IPS-20b (cell line): ENCODE measurements at regions not wholly inside any gene's neighbourhood (a gene's known extent, or its start where the extent isn't known, plus 50 kb on each side); places are given as distances from the start of the nearest gene placed in this dataset.

ENCODE experiments used
- H3K27ac ChIP-seq: one replicate; pipeline ENCODE4 v1.5.1; 2013; ENCODE audit warnings: low read length
- H3K27me3 ChIP-seq: 2 replicates; pipeline ENCODE4 v1.6.1; 2013; ENCODE audit warnings: mild to moderate bottlenecking, low read length, inconsistent platforms; ENCODE audit not compliant: insufficient read depth
- H3K36me3 ChIP-seq: 2 replicates; pipeline ENCODE4 v1.6.1; 2013; ENCODE audit warnings: low read depth, mild to moderate bottlenecking, inconsistent platforms, low read length, moderate library complexity; ENCODE audit not compliant: insufficient read depth
- H3K4me1 ChIP-seq: 2 replicates; pipeline ENCODE4 v1.6.1; 2013; ENCODE audit warnings: mild to moderate bottlenecking, control low read depth, inconsistent platforms, low read length, moderate library complexity; ENCODE audit not compliant: insufficient read depth
- H3K4me3 ChIP-seq: 2 replicates; pipeline ENCODE4 v1.5.1; 2013; ENCODE audit warnings: mild to moderate bottlenecking, low read length, inconsistent platforms
- H3K9ac ChIP-seq: 2 replicates; pipeline ENCODE4 v1.6.1; 2013; ENCODE audit warnings: low read depth, mild to moderate bottlenecking, inconsistent platforms, low read length, moderate library complexity
- H3K9me3 ChIP-seq: 2 replicates; pipeline ENCODE4 v1.6.1; 2013; ENCODE audit warnings: mild to moderate bottlenecking, low read depth, low read length, inconsistent platforms; ENCODE audit not compliant: insufficient read depth

GRCh38 chrX:113906168-113906567 is 677.7 kb upstream of the HTR2C start:
- Histone ChIP-seq H3K36me3 (no peaks in the 10 kb centered on the region), H3K9ac (no peak overlapping the region), H3K9me3 (no peaks in the 10 kb centered on the region), H3K4me1 (no peaks in the 10 kb centered on the region; the same call in 1 of the 2 replicates), H3K27me3 (no peaks in the 10 kb centered on the region), H3K4me3 (no peak overlapping the region), H3K27ac (no peak overlapping the region)

GRCh38 chrX:113892891-113893290 is 691.0 kb upstream of the HTR2C start:
- Histone ChIP-seq H3K27ac (no peak overlapping the region), H3K9me3 (no peaks in the 10 kb centered on the region), H3K4me3 (no peak overlapping the region), H3K4me1 (no peaks in the 10 kb centered on the region; the same call in 1 of the 2 replicates), H3K36me3 (no peaks in the 10 kb centered on the region), H3K9ac (no peak overlapping the region), H3K27me3 (no peaks in the 10 kb centered on the region)

- H3K9me3 ChIP-seq: no peaks in the 10 kb centered on the region
- H3K4me1 ChIP-seq: no peaks in the 10 kb centered on the region
- H3K27me3 ChIP-seq: no peaks in the 10 kb centered on the region
- no peaks in the 10 kb centered on the region for H3K36me3 ChIP-seq
- no peak overlapping the region for H3K4me3 ChIP-seq
- no peak overlapping the region for H3K27ac ChIP-seq
- no peak overlapping the region for H3K9ac ChIP-seq
These were observed 691.5 kb upstream of the HTR2C start for GRCh38 chrX:113892401-113892800.

GRCh38 chrX:113873056-113873455 is 710.8 kb upstream of the HTR2C start:
- Histone ChIP-seq H3K4me3 (no peak overlapping the region), H3K27me3 (no peaks in the 10 kb centered on the region), H3K9ac (no peak overlapping the region), H3K27ac (no peak overlapping the region), H3K36me3 (no peaks in the 10 kb centered on the region), H3K4me1 (no peaks in the 10 kb centered on the region), H3K9me3 (no peaks in the 10 kb centered on the region)

- Histone ChIP-seq H3K9ac (no peak overlapping the region), H3K27ac (no peak overlapping the region), H3K36me3 (no peaks in the 10 kb centered on the region), H3K27me3 (no peaks in the 10 kb centered on the region), H3K9me3 (no peaks in the 10 kb centered on the region), H3K4me1 (no peaks in the 10 kb centered on the region), H3K4me3 (no peak overlapping the region)
These were observed 715.2 kb upstream of the HTR2C start for GRCh38 chrX:113868711-113869110.

GRCh38 chrX:113868177-113868576 is 715.7 kb upstream of the HTR2C start:
- Histone ChIP-seq H3K9me3 (no peaks in the 10 kb centered on the region), H3K4me3 (no peak overlapping the region), H3K27ac (no peak overlapping the region), H3K36me3 (no peaks in the 10 kb centered on the region), H3K9ac (no peak overlapping the region), H3K27me3 (no peaks in the 10 kb centered on the region), H3K4me1 (no peaks in the 10 kb centered on the region)

GRCh38 chrX:113849408-113849807 is 734.5 kb upstream of the HTR2C start:
- no peaks in the 10 kb centered on the region for H3K4me1 ChIP-seq
- no peaks in the 10 kb centered on the region for H3K27me3 ChIP-seq
- H3K9me3 ChIP-seq: no peaks in the 10 kb centered on the region
- H3K9ac ChIP-seq: no peak overlapping the region
- no peak overlapping the region for H3K27ac ChIP-seq
- H3K36me3 ChIP-seq: no peaks in the 10 kb centered on the region
- no peak overlapping the region for H3K4me3 ChIP-seq

- Histone ChIP-seq H3K9me3 (no peaks in the 10 kb centered on the region), H3K36me3 (no peaks in the 10 kb centered on the region), H3K27ac (no peak overlapping the region), H3K27me3 (no peaks in the 10 kb centered on the region), H3K9ac (no peak overlapping the region), H3K4me3 (no peak overlapping the region), H3K4me1 (no peaks in the 10 kb centered on the region)
These were observed 750.5 kb upstream of the HTR2C start for GRCh38 chrX:113833096-113834055.

GRCh38 chrX:113828470-113828869 is 755.4 kb upstream of the HTR2C start:
- Histone ChIP-seq H3K36me3 (peaks cover 4% of the 10 kb centered on the region; the same call in 1 of the 2 replicates), H3K9me3 (no peaks in the 10 kb centered on the region), H3K9ac (no peak overlapping the region), H3K27ac (no peak overlapping the region), H3K27me3 (no peaks in the 10 kb centered on the region), H3K4me3 (no peak overlapping the region), H3K4me1 (no peaks in the 10 kb centered on the region)

GRCh38 chrX:113818346-113818745 is 765.5 kb upstream of the HTR2C start:
- Histone ChIP-seq H3K4me1 (no peaks in the 10 kb centered on the region), H3K27ac (no peak overlapping the region), H3K9me3 (no peaks in the 10 kb centered on the region), H3K9ac (no peak overlapping the region), H3K27me3 (no peaks in the 10 kb centered on the region), H3K4me3 (no peak overlapping the region), H3K36me3 (no peaks in the 10 kb centered on the region)

GRCh38 chrX:113804819-113805218 is 779.1 kb upstream of the HTR2C start:
- no peak overlapping the region for H3K27ac ChIP-seq
- peaks cover 13% of the 10 kb centered on the region for H3K4me1 ChIP-seq
- no peak overlapping the region; the same call in 1 of the 2 replicates for H3K4me3 ChIP-seq
- H3K9me3 ChIP-seq: no peaks in the 10 kb centered on the region
- no peak overlapping the region; the same call in 1 of the 2 replicates for H3K9ac ChIP-seq
- H3K27me3 ChIP-seq: no peaks in the 10 kb centered on the region
- no peaks in the 10 kb centered on the region for H3K36me3 ChIP-seq

GRCh38 chrX:113804291-113804690 is 779.6 kb upstream of the HTR2C start:
- peaks cover 13% of the 10 kb centered on the region for H3K4me1 ChIP-seq
- H3K27me3 ChIP-seq: no peaks in the 10 kb centered on the region
- H3K9ac ChIP-seq: no peak overlapping the region
- no peak overlapping the region for H3K27ac ChIP-seq
- no peak overlapping the region; the same call in 1 of the 2 replicates for H3K4me3 ChIP-seq
- H3K36me3 ChIP-seq: no peaks in the 10 kb centered on the region
- no peaks in the 10 kb centered on the region for H3K9me3 ChIP-seq
